Endothelial cell of umbilical vein (primary cell): ENCODE measurements at regions not wholly inside any gene's neighbourhood (a gene's known extent, or its start where the extent isn't known, plus 50 kb on each side); places are given as distances from the start of the nearest gene placed in this dataset.

Experiments used
- BruUV-seq: library from RNA; stranded (reverse); fragments of 400-500 nt; replicated peaks from 2 replicates; lab custom pipeline; 2021; lab: Mats Ljungman, UMichigan
- CTCF ChIA-PET: fragments of 300-600, 350-600 bp; sonication (Branson Sonifier 250); formaldehyde crosslinking; loops from one replicate; lab custom pipeline; 2021; ENCODE audit warnings: antibody characterized with exemption, inconsistent platforms; lab: Charles Lee
- POLR2A ChIA-PET: fragments of 300-600, 350-600 bp; sonication (Branson Sonifier 250); formaldehyde crosslinking; loops from one replicate; lab custom pipeline; 2021; ENCODE audit warnings: antibody characterized with exemption, inconsistent platforms; lab: Charles Lee
- DNase-seq: peaks from one replicate; pipeline ENCODE4 v3.0.0-alpha.2; 2011; ENCODE audit warnings: low read depth, low spot score
- FAIRE-seq: peaks from 2 replicates; lab custom pipeline; 2011; peaks lifted over from hg19 to GRCh38; lab: Jason Lieb, UNC
- H2AFZ ChIP-seq: 2 replicates; pipeline ENCODE4 v1.6.0; 2012; ENCODE audit warnings: low read depth, low read length, control low read depth, inconsistent platforms
- H3K27ac ChIP-seq: 2 replicates; pipeline ENCODE4 v1.5.1; 2011; ENCODE audit warnings: low read depth, mild to moderate bottlenecking, control low read depth, low read length, moderate library complexity; ENCODE audit not compliant: insufficient read depth
- H3K27me3 ChIP-seq, 2 experiments: 2 replicates each; pipeline versions ENCODE4 v1.6.0 to v1.6.1; 2011; ENCODE audit warnings: low read length in 2 of 2, mixed read lengths in 1 of 2; ENCODE audit not compliant: control insufficient read depth in 2 of 2, insufficient read depth in 2 of 2
- H3K36me3 ChIP-seq, 2 experiments: 2 replicates in 1 of 2; 3 replicates in 1 of 2; pipeline ENCODE4 v1.5.1; 2011; ENCODE audit warnings: low read length in 2 of 2, mild to moderate bottlenecking in 1 of 2, moderate library complexity in 1 of 2; ENCODE audit not compliant: control insufficient read depth in 2 of 2, insufficient read depth in 2 of 2; ENCODE audit errors: extremely low read depth in 1 of 2
- H3K4me1 ChIP-seq: 3 replicates; pipeline ENCODE4 v1.5.1; 2011; ENCODE audit warnings: mild to moderate bottlenecking, low read length; ENCODE audit not compliant: control insufficient read depth, insufficient read depth; ENCODE audit errors: extremely low read depth
- H3K4me2 ChIP-seq: 2 replicates; pipeline ENCODE4 v1.6.1; 2011; ENCODE audit warnings: low read length, control low read depth, mixed read lengths; ENCODE audit not compliant: insufficient read depth
- H3K4me3 ChIP-seq, 3 experiments: fragments of 200-600 bp in 1 of 3; sonication (generic), shearing (Covaris generic) in 1 of 3; replicated peaks in 1 of 3; 2 replicates each; pipeline ENCODE4 v1.5.1; 2011 to 2016; ENCODE audit warnings: control low read depth in 3 of 3, low read length in 3 of 3, mild to moderate bottlenecking in 2 of 3, inconsistent platforms in 1 of 3, low read depth in 1 of 3, moderate library complexity in 1 of 3; ENCODE audit not compliant: insufficient read depth in 1 of 3
- H3K79me2 ChIP-seq: 2 replicates; pipeline ENCODE4 v1.6.0; 2012; ENCODE audit warnings: low read length, inconsistent platforms; ENCODE audit not compliant: control insufficient read depth, insufficient read depth
- H3K9ac ChIP-seq: replicated peaks from 2 replicates; pipeline ENCODE3; 2011; ENCODE audit warnings: low read length, control low read depth; ENCODE audit not compliant: insufficient read depth; ENCODE audit errors: extremely low read depth
- H3K9me1 ChIP-seq: replicated peaks from 3 replicates; pipeline ENCODE4 v1.6.0; 2011; ENCODE audit warnings: mild to moderate bottlenecking, low read length; ENCODE audit not compliant: control insufficient read depth, insufficient read depth; ENCODE audit errors: extremely low read depth
- H3K9me3 ChIP-seq: replicated peaks from 2 replicates; pipeline ENCODE4 v1.5.1; 2012; ENCODE audit warnings: low read length, inconsistent platforms; ENCODE audit not compliant: control insufficient read depth, insufficient read depth
- H4K20me1 ChIP-seq: replicated peaks from 2 replicates; pipeline ENCODE3; 2011; ENCODE audit warnings: mild to moderate bottlenecking, low read length; ENCODE audit not compliant: control insufficient read depth, insufficient read depth; ENCODE audit errors: extremely low read depth
- FOS ChIP-seq: IDR thresholded peaks from 2 replicates; pipeline ENCODE4 v1.6.1; 2011; ENCODE audit warnings: mild to moderate bottlenecking, low read length, moderate library complexity, borderline replicate concordance; ENCODE audit not compliant: insufficient read depth
- GATA2 ChIP-seq: IDR thresholded peaks from 2 replicates; pipeline ENCODE4 v1.7.0; 2011; ENCODE audit warnings: low read depth, mild to moderate bottlenecking, moderate library complexity, mixed read lengths, low read length; ENCODE audit not compliant: insufficient read length, insufficient read depth
- JUN ChIP-seq: IDR thresholded peaks from 2 replicates; pipeline ENCODE4 v1.6.1; 2011; ENCODE audit warnings: borderline replicate concordance, low read depth; ENCODE audit not compliant: insufficient read length, insufficient read depth
- MYC ChIP-seq: IDR thresholded peaks from one replicate; pipeline ENCODE4 v1.6.1; 2011; ENCODE audit warnings: mild to moderate bottlenecking, low read depth, low read length
- POLR2A ChIP-seq: IDR thresholded peaks from 2 replicates; pipeline ENCODE4 v1.6.1; 2012; ENCODE audit warnings: low read depth, mild to moderate bottlenecking, control low read depth, low read length
- dilution Hi-C: fragments of 300-500 bp; cut with MboI; formaldehyde crosslinking; loops from one replicate; pipeline ENCODE4 v1.15.0; 2019; ENCODE audit warnings: low sequenced_read_pairs; ENCODE audit not compliant: extremely low pct_ligation_motif_present
- intact Hi-C: fragments of 100-400 bp; cut with micrococcal nuclease; formaldehyde crosslinking; loops from one replicate; pipeline ENCODE4 v1.10.0; 2022
- TF ChIP-seq, protein P1 (sequence below), 2 donors: IDR thresholded peaks; 1 replicate in 1 of 2; 2 replicates in 1 of 2; pipeline ENCODE4 v1.5.1; 2011; ENCODE audit warnings: low read length in 2 of 2, mild to moderate bottlenecking in 2 of 2, moderate library complexity in 2 of 2, control low read depth in 1 of 2, inconsistent platforms in 1 of 2, low read depth in 1 of 2; ENCODE audit not compliant: insufficient read depth in 1 of 2; ENCODE audit errors: extremely low read depth in 1 of 2
- TF ChIP-seq, protein P2 (sequence below): IDR thresholded peaks from 2 replicates; pipeline ENCODE4 v1.6.1; 2011; ENCODE audit not compliant: insufficient read depth, insufficient read length

DNA sequence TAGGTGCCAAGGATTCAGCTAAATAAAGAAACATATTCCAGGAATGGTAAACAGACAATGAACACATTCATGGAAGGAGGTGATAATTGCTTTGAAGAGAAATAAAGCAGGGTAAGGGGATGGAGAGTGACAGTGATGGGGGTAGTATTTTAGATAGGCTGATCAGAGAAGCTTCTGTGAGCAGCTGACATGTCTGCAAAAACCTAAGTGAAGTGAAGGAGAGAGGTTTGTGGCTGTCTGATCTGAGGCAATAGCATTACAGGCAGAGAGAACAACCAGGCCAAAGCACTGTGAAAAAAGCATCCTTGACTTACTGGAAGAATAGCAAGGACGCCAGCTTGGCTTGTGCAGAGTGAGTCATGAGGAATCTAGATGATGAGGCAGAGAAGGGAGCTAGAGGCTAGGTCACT lies 271.9 kb upstream of the GATB start:
- POLR2A ChIA-PET: no interaction called here
- no peak for DNase-seq
- no peak overlapping the region for H3K4me2 ChIP-seq

DNA sequence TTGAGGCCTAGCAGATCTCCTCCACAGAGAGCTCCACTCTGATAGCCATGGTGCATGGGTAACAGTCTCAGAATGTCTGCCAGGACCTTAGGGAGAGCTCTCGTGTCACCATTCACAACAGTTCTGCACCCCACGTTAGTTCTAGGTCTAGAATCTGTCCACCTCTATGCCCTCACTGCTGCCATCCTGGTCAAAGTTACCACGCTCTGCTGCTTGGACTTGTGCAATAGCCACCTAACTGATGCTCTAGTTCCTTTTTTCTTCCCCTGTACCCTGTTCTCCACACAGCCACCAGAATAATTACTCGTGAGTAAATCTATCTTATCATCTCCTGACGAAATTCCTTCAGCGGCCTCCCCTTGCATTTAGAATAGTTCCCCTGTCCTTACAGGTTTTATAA lies 268.8 kb upstream of the GATB start:
- no peak for FAIRE-seq
- Histone ChIP-seq H3K4me3 (no peak overlapping the region), H3K27ac (no peak overlapping the region), H4K20me1 (no peaks in the 10 kb centered on the region), H3K9me1 (no peaks in the 10 kb centered on the region), H3K9ac (no peak overlapping the region), H3K4me1 (no peaks in the 10 kb centered on the region), H3K79me2 (no peaks in the 10 kb centered on the region), H2AFZ (no peak overlapping the region), H3K27me3 (peaks cover 0 to 5% of the 10 kb centered on the region in 2 experiments), H3K9me3 (no peaks in the 10 kb centered on the region), H3K36me3 (no peaks in the 10 kb centered on the region), H3K4me2 (no peak overlapping the region)
- intact Hi-C loops: no loop called here
- dilution Hi-C loops: no loop called here
- POLR2A ChIA-PET: no interaction called here
- CTCF ChIA-PET: interaction anchor here (0.8 kb wide), 1 partner anchor 16 kb away, joined by 3 read pairs; no protein-coding TSS in a partner anchor
- TF ChIP-seq, protein P1, sequence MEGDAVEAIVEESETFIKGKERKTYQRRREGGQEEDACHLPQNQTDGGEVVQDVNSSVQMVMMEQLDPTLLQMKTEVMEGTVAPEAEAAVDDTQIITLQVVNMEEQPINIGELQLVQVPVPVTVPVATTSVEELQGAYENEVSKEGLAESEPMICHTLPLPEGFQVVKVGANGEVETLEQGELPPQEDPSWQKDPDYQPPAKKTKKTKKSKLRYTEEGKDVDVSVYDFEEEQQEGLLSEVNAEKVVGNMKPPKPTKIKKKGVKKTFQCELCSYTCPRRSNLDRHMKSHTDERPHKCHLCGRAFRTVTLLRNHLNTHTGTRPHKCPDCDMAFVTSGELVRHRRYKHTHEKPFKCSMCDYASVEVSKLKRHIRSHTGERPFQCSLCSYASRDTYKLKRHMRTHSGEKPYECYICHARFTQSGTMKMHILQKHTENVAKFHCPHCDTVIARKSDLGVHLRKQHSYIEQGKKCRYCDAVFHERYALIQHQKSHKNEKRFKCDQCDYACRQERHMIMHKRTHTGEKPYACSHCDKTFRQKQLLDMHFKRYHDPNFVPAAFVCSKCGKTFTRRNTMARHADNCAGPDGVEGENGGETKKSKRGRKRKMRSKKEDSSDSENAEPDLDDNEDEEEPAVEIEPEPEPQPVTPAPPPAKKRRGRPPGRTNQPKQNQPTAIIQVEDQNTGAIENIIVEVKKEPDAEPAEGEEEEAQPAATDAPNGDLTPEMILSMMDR (IDR thresholded peaks at IDR 0.05; ENCODE audit: extremely low read depth in 1 of 2, insufficient read depth in 1 of 2, low read depth in 1 of 2, low read length in 2 of 2): no peak
- TF ChIP-seq FOS (no peak), POLR2A (no peak), GATA2 (no peak), JUN (no peak)
- no TSS peak for BruUV-seq
- DNase-seq: no peak

More for the DNA sequence above, 271.9 kb upstream of the GATB start:
- no peak overlapping the region for H2AFZ ChIP-seq
- H3K36me3 ChIP-seq: no peaks in the 10 kb centered on the region
- H3K27ac ChIP-seq: no peak overlapping the region
- intact Hi-C loops: no loop called here
- H3K9me3 ChIP-seq: no peaks in the 10 kb centered on the region
- CTCF ChIA-PET: no interaction called here
- no peak overlapping the region for H3K4me3 ChIP-seq
- dilution Hi-C loops: no loop called here
- H3K79me2 ChIP-seq: no peaks in the 10 kb centered on the region
- H3K4me1 ChIP-seq: no peaks in the 10 kb centered on the region
- TF ChIP-seq JUN (no peak), MYC (no peak), FOS (no peak)
- TF ChIP-seq, protein P2, sequence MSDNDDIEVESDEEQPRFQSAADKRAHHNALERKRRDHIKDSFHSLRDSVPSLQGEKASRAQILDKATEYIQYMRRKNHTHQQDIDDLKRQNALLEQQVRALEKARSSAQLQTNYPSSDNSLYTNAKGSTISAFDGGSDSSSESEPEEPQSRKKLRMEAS: no peak
- H3K27me3 ChIP-seq: peaks cover 0 to 2% of the 10 kb centered on the region in 2 experiments
- no peaks in the 10 kb centered on the region for H4K20me1 ChIP-seq
- no peak for FAIRE-seq
- H3K9me1 ChIP-seq: no peaks in the 10 kb centered on the region
- BruUV-seq: no TSS peak
- no peak overlapping the region for H3K9ac ChIP-seq
